GM19463 (cell line): ENCODE measurements at regions not wholly inside any gene's neighbourhood (a gene's known extent, or its start where the extent isn't known, plus 50 kb on each side); places are given as distances from the start of the nearest gene placed in this dataset.
"Not testable (repeated sequence)": the region's sequence is repeated elsewhere in the genome, so short reads cannot be mapped to it uniquely, and the experiment has no call there.

Experiments used
- ATAC-seq: cut with Tn5 transposase; IDR thresholded peaks from one replicate; pipeline ENCODE4 v1.9.1; 2021; ENCODE audit warnings: mild to moderate bottlenecking, moderate library complexity; ENCODE audit not compliant: unreplicated experiment

DNA sequence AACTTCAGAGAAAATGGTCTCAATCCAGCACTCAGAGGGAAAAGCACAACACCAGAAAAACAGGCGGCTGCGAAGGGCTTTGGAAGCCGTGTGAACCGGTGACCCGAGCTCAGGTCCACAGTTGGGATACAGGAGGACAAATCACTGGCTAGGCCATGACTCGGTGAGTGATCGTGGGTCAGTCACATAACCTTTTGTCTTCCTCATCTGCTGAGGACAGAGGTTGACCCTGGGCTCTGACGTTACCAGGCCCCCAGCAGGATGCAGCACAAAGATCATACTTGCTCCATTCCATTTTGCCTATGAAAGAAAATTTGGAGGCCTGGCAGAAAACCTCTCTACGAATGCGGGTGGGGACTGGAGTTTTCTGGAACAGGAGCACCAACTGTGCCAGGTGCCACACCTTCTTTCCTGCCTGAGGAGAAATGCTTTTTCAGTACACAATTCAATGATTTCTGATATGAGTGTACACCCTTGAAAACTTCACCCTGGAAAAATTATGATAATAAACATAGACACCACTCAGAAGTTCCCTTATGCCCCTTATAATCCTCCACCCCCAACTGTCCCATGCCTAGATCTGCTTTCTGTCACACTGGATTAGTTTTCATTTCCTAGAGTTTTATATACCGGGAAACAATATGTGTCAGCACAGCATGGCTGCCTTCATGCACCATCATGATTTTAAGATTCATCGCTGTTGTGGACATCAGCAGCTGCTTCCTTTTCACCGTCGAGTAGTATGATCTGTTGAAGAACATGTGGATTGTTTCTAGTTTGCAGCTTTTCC is 85.3 kb upstream of the RALGAPA2 start:
- no peak for ATAC-seq

DNA sequence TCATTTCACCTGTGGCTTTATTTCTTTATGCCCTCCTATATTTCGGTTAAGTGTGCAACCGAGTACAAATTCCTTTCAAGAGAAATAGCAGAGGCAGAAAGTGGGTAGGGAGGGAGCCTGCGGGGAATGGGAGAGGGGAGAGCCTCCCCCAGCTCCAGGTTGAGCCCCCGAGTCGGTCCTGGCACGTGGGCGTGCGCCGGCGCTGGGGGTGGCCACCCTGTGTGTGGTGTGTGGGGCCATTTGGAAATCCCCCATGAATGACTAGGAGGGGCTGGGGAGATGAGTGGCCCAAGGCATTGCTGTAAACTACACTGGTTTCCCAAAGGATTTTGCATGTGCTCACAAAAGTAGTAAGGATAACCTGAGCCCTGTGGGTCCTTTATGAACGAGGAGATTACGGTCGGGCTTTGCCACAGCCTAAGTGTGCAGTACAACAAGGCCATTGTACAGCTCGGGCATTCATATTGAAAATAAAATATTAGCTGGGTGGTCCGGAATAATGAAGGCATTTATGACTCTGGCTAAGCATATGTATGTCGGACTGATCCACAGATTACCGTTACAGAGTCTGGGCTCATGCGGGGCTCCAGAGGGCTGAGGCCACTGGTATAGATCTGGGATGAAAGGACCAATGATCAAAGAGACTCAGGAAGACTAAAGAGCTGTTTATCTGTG is 84.5 kb upstream of the RALGAPA2 start:
- no peak for ATAC-seq

DNA sequence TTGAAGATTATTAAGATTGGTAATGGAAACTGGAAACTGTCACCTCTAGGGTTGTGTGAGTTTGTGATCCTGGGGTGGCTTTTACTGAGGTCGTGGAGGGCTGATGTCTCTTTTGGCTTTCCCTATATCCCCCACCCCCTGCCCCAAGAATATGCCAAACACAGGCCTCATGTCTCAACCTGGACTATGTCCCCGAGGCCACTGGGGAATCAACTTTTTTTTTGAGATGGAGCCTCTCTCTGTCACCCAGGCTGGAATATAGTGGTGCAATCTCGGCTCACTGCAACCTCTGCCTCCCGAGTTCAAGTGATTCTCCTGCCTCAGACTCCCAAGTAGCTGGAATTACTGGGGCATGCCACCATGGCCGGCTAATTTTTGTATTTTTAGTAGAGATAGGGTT is 83.3 kb upstream of the RALGAPA2 start:
- no peak for ATAC-seq

DNA sequence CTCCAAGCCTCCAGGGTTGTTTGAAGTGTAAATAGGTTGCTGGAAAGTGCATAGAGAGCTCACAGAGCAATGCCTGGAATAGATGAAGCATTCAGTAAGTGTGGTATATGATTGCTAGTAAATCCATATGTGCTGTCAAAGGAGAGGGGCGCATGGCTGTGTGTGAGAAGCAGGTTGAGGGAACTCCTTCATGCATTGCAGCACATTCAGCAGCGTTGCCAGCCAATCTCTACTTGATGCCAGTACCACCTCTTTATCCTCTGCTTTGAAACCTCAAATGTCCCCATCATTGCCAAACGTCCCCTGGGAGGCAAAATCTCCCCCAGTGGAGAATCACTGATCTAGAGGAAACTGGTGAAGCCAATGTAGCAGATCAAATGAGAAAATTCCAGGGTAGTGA is 82.7 kb upstream of the RALGAPA2 start:
- no peak for ATAC-seq

DNA sequence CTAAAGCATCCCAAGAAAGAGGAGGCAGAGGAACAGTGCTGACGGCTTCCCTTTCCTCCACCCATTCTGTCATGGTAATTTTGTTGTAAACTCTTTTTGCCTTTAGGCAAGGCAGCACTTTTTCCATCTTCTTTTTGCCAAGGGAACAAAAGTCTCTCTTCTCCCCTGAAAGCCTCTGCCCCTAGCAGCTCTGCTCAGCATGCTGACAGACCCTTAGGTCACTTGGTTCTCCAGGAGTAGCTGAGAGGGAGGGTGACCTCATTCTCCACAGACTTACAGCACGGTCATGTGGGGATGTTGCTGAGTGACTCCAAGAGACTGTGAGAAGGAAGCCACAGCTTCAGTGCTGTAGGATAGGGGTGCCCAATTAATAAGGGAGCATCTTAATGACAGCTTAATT is 81.1 kb upstream of the RALGAPA2 start:
- ATAC-seq = no peak

DNA sequence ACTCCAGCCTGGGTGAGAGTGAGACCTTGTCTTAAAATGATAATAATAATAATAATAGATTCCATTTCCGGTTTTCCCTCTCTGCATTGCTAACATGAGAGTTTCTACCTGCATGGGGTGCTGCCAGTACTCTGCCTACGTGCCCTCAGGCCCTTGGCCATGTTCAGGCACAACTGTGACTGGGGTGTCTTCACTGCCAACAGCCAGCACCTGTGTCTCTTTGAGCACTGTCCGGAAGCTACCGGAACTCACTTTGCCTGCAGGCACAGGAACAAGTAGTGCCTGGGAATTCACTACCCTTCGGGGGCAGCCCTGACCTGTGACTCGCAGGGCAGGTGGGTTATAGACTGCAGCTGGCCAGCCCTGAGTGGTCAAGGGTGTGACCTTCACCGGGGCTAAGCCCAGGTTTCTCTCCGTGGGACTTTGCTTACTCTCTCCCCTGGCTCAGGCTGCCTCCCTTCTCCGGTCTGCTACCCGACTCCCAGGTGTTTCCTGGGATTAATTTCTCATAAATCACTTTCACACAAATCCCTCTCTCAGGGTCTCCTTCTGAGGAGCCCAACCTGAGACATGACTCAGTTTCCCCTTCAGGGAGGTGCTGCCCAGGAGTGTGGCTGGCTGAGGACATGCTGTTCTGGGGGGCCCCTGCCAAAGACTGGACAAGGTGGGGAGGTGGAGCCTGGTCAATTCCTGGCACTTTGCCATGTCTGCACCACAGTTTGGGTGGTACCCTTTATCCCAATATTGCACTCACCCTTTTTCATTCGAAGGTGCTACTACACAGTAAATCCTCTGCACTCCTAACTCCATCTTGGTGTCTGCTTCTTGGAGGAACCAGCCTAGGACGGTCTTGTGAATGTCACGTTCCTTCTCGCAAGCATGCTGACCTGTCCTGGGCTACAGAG is 79.5 kb upstream of the RALGAPA2 start:
- no peak for ATAC-seq

DNA sequence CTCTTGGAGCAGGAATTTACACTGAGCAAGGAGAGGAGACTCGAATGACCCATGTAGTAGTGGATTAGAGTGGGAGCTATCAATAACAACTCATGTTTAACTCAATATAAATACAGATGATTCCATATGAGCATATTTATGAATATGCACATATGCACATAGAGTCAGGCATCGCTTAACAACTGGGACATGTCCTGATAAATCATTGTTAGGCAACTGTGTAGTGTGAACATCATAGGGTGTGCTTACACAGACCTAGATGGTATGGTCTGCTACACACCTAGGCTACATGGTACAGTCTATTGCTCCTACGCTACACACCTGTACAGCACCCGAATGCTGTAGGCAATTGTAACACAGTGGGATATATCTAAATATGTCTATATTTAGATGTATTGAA is 75.9 kb upstream of the RALGAPA2 start:
- ATAC-seq = no peak

DNA sequence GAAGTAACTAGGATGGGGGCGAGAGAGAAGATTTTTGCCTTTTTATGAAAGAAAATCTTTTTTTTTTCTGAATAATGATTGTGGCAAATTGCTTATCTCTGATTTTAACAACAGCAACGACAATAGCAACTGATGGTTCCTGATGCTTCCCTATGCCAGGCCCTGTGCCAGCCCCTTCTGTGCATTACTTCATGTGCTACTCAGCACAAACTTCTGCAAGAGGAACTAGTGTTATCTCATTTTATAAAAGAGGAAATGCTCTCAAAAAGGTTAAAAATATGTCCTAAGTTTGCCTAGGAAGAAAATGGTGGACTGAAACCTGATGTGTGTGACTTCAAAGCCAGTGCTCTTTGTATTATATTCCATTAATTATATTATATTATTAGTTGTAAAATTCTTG is 74.0 kb upstream of the RALGAPA2 start:
- ATAC-seq = no peak

DNA sequence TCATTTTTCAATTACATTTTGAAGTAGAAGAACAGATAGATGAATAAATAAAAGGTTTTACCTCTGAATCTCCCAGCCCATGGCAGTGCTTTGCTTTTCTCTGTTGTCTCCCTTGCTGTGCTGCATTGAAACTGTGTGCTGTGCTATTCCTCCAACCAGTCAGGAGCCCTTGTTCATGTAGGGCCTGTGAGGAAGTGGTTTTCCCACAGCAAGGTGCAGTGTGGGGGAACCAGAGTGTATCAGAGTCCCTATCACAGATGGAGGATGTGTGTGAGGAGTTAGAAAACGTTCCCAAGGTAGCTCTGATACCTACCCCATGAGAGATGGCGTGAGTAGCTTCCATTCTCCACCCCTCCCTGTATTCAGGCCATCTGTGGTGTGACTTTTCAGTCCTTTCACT is 72.8 kb upstream of the RALGAPA2 start:
- ATAC-seq = no peak

DNA sequence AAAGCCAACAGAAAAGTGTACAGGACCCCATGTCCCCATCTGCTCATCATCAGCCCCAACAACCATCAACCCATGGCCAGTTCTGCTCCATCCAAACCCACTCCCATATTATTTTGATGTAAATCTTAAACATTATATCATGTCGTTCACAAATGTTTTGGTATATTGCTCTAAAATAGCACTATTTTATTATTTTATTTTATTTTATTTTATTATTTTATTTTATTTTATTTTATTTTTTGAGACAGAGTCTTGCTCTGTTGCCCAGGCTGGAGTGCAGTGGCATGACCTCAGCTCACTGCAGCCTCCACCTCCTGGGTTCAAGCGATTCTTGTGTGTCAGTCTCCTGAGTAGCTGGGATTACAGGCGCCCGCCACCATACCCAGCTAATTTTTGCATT is 72.0 kb upstream of the RALGAPA2 start:
- not testable (repeated sequence) for ATAC-seq

DNA sequence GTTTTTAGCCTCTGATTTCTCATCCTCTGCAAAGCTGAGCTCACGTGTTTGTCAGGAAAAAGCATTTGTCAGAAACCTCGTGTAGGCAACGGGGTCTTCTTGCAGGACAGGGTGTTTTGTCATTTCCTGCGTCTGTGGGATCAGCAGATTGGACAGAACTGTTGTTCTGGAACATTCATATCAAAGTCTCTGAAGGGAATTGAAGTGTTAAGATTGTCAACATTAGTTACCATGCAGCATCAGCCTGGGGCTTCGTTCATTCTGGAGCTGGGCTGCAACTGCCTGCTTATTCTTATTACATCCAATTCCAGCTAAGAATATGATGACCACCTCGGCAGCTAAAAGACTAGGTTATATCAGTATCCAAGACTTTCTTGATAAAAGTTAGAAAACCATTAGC is 71.0 kb upstream of the RALGAPA2 start:
- no peak for ATAC-seq

DNA sequence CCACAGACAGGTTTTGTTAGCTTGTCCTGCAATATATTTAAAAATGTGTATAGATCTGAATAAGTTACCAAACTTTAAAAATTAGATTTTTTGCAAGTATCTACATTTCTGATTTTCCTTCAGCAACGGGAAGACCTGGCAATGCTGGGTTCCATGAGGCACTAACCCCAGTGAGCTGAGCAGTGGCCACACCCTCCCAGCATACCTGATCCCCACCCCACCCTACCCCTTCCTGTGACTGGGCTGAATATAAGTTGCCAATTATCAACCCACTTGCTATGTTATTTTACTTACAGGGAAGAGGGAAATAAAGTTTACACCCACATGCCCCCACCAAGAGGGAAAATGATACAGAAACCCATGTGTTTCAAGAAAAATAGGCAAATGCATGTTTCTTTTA is 70.3 kb upstream of the RALGAPA2 start:
- no peak for ATAC-seq

DNA sequence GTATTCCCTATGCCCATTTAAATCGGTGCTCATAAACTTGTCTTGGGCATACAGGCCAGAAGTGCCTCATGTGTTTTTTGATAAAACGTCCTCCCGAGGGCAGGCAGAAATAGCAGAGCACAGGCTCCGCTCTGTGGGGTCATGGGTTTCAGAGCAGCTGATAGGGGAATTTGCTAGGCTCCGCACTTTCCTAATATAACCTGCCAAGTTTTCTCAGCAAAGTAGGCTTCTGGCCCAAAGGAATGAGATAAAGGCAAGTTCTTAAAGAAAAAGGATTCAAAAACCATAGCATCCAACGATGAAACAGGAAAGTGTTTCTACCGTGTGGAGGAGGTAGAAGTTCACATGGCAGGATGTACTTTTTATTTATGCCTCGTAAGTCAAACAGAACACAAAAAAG is 69.8 kb upstream of the RALGAPA2 start:
- no peak for ATAC-seq

DNA sequence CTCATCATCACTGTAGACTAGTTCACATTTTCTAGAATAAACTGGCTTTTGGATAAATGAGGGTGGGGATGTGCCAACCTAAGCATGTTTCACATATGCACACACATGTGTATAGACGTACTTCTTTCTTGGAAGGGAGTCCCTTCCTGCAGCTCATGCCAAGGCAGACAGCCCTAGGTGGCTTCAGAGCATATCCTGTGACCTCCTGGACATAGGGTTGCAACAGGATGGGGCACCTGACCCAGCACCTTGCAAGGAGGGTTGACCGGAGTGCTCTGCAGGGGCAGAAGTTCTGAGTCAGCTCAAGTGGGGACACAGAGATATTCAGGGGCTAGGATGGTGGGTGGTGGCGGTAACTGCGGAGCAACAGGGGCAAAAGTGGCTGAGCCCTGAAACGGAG is 68.6 kb upstream of the RALGAPA2 start:
- ATAC-seq = no peak

DNA sequence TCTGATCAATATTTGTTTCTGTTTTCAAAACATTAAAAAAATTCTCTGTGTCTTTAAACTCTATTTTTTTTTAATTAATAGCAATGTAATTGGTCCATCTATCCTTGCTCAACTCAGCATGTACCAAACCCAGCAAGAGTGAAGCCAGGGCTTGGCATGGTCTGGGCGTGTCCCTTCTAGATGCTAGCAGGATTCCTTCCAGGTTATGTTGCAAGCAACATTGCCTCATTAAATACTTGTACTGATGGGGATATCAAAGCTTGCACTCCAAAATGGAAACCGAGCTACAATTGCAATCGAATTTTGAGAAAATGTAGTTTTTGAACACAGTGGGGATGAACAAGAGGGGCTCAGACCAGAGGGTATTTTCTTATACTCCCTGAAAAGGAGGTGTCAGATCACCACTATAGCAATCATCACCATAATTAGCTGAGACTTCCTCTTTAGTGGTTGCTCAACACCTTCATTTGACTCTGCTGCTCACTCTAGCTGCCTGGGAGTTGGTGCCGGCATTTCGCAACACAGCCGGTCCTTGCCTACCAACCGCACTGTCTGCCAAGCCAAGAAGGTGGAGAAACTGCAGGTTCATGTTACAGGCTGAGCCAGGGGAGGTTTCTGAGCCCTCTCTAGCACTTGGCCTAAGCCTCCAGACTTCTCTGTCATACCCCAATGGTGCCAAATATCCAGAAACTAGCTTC is 67.8 kb upstream of the RALGAPA2 start:
- ATAC-seq = peak; percentile 73

DNA sequence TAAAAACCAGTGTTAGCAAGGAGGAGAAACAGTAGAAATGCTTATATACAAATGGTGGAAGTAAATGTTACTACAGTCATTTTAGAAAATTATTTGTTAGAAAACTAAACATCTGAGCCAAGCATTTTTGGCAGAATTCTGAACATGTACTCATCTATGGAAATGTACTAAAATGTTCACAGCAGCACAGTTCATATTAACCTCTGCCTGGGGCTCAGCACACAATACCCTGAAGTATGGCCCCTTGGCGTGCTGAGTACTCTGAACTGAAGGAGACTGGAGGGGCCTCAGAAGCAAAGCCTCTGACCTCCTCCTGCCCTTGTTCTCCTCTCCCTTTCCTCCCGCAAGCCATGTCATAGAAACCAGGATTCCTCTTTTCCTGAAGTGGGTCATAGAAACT is 66.2 kb upstream of the RALGAPA2 start:
- no peak for ATAC-seq

DNA sequence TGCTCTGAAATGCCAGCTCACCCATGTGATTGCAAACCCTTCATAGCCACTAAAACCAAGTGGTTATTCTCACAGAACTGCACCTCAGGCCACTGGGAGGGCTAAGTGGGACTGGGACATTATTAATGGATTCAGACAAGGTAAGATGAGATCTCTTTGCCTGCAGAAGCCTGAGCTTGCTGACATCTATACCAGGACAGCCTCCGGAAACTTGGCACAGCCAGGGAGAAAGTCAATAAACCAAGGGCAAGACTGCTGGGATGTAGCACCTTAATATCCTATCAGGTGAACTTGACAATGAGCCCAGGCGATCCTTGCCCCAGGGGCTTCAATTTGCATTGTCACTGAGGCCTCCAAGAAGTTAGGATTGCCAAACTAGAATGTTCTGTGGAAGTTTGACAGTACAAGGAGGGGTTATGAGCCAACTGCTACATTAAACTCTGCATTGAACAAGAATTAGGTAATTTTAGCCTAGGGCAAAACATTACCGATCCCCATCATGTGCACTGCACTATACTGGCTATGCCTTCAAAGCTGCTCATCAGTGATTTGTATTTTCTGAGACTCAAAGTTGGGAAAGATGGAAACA is 60.1 kb upstream of the RALGAPA2 start:
- ATAC-seq = no peak

DNA sequence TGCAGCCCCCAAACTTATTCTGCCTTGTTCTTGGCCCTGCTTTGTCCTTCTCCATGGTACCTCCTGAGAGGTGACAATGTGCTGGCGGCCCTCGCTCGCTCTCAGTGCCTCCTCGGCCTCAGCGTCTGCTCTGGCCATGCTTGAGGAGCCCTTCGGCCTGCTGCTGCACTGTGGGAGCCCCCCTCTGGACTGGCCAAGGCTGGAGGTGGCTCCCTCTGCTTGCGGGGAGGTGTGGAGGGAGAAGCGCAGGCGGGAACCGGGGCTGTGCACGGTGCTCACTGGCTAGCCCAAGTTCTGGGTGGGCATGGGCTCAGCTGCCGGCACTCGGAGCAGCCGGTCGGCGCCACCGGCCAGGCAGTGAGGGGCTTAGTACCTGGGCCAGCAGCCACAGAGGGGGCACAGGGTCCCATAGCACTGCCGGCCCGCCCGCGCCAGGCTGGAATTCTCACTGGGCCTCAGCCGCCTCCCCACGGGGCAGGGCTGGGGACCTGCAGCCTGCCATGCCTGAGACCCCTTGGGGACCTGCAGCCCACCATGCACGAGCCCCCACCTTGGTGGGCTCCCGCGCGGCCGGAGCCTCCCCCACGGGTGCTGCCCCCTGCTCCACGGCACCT is 55.9 kb upstream of the RALGAPA2 start:
- no peak for ATAC-seq

DNA sequence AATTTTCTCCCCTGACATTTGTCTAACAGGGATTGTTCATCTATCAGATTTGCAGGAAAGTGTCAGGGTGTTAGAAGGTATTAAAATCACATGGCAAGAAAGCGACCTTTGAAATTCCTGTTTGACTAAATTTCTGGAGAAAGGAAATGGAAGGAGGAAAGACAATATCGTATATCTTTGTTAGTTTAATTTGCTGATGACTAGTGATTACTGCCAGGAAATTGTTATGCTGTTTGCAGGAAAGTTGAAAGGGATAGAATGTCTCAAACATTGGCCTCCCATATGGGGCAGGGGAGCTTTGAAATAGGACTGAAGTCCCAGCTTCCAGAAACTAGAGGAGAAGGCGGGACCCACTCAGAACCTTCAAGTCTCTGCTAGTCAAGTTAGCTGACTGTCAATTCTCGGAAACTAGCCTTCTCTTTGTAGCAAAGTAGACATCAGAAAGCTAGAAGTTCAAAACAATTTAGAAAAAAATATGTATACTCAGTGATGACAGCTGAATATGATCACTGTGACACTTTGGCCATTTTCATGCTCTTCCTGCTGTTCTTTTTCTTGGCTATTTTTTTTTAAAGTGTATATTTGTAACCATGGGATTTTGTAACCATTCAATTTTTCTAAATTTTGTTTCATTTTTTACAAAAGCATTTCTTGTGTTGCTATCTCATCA is 53.4 kb upstream of the RALGAPA2 start:
- no peak for ATAC-seq

DNA sequence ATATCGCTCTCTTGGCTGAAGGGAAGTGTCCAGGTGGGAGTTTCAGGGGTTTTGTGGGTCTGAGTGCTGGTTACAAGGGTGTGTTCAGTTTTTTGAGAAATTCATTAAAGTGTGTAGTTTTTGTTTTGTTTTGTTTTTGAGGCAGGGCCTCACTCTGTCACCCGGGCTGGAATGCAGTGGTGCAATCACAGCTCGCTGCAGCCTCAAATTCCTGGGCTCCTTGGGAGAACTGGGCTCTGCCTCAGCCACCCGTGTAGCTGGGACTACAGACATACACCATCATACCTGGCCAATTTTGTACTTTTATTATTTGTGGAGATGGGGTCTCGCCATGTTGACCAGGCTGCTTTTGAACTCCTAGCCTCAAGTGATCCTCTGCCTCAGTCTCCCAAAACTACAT is 51.2 kb upstream of the RALGAPA2 start:
- no peak for ATAC-seq
